CD8-positive, alpha-beta memory T cell (primary cell): ENCODE measurements at regions not wholly inside any gene's neighbourhood (a gene's known extent, or its start where the extent isn't known, plus 50 kb on each side); places are given as distances from the start of the nearest gene placed in this dataset.

ENCODE experiments used
- CTCF ChIA-PET: fragments of 350-600 bp; sonication (Branson Sonifier 250); formaldehyde crosslinking; loops from one replicate; lab custom pipeline; 2021; ENCODE audit warnings: antibody characterized with exemption; lab: Charles Lee
- POLR2A ChIA-PET: fragments of 350-600 bp; sonication (Branson Sonifier 250); formaldehyde crosslinking; loops from one replicate; lab custom pipeline; 2021; ENCODE audit warnings: antibody characterized with exemption; lab: Charles Lee
- DNase-seq, 5 donors: peaks; one replicate each; pipeline versions ENCODE4 v3.0.0 to v3.0.0-alpha.2; 2020 to 2022; ENCODE audit warnings: mixed read lengths in 1 of 5
- H3K27ac ChIP-seq: one replicate; pipeline ENCODE4 v1.7.0; 2013; ENCODE audit warnings: low read depth, mild to moderate bottlenecking, low read length, moderate library complexity
- H3K27me3 ChIP-seq: 2 replicates; pipeline ENCODE4 v1.7.0; 2013; ENCODE audit warnings: low read length, mild to moderate bottlenecking; ENCODE audit not compliant: insufficient read depth, poor library complexity, severe bottlenecking
- H3K36me3 ChIP-seq: 2 replicates; pipeline ENCODE4 v1.7.0; 2013; ENCODE audit warnings: mild to moderate bottlenecking, low read length, moderate library complexity; ENCODE audit not compliant: insufficient read depth
- H3K4me1 ChIP-seq: 2 replicates; pipeline ENCODE4 v1.7.0; 2013; ENCODE audit warnings: mild to moderate bottlenecking, low read length, moderate library complexity; ENCODE audit not compliant: insufficient read depth
- H3K4me3 ChIP-seq: 2 replicates; pipeline ENCODE4 v1.7.0; 2013; ENCODE audit warnings: mild to moderate bottlenecking, low read length
- H3K9me3 ChIP-seq: 2 replicates; pipeline ENCODE4 v1.7.0; 2013; ENCODE audit warnings: mild to moderate bottlenecking, low read length
- H3K27ac Mint-ChIP-seq, 8 donors: one replicate each; pipeline ENCODE4 v1.8.0; 2020 to 2021; ENCODE audit warnings: mixed read lengths in 8 of 8, mild to moderate bottlenecking in 6 of 8, inconsistent platforms in 3 of 8, moderate library complexity in 3 of 8
- H3K27me3 Mint-ChIP-seq, 2 donors: one replicate each; pipeline ENCODE4 v1.8.0; 2020 to 2021; ENCODE audit warnings: mixed read lengths in 2 of 2, mild to moderate bottlenecking in 1 of 2, moderate library complexity in 1 of 2
- H3K36me3 Mint-ChIP-seq, 3 donors: one replicate each; pipeline ENCODE4 v1.8.0; 2020 to 2021; ENCODE audit warnings: mixed read lengths in 3 of 3, inconsistent platforms in 1 of 3, mild to moderate bottlenecking in 1 of 3
- H3K4me1 Mint-ChIP-seq, 3 donors: one replicate each; pipeline ENCODE4 v1.8.0; 2020 to 2021; ENCODE audit warnings: mixed read lengths in 3 of 3, inconsistent platforms in 1 of 3, mild to moderate bottlenecking in 1 of 3
- H3K4me3 Mint-ChIP-seq, 7 donors: one replicate each; pipeline ENCODE4 v1.8.0; 2020 to 2021; ENCODE audit warnings: mixed read lengths in 7 of 7, mild to moderate bottlenecking in 6 of 7, moderate library complexity in 4 of 7, inconsistent platforms in 2 of 7
- H3K9me3 Mint-ChIP-seq, 5 donors: one replicate each; pipeline ENCODE4 v1.8.0; 2020 to 2022; ENCODE audit warnings: mixed read lengths in 5 of 5, mild to moderate bottlenecking in 3 of 5, moderate library complexity in 2 of 5, inconsistent platforms in 1 of 5

DNA sequence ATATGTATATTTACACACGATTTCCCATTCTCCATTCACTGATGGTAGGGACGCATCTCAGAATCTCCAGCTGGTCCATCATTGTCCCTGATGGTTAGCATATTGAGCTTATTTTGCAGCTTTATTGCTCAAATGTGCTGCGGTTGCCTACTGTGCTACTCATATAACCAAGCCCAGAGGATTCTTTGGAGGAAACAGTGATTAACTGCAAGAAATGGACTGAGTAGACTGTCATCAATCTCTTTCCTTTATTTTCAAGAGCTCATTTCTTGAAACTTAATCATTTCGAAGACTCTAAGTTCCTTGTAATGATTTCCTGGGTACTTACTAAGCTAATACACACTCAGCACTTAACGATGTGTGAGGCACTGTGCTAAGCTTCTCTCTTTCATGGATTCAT is 119.0 kb downstream of the MAT2B start:
- Histone ChIP-seq H3K9me3 (no peaks in the 10 kb centered on the region), H3K36me3 (no peaks in the 10 kb centered on the region), H3K27me3 (no peaks in the 10 kb centered on the region), H3K4me3 (no peak overlapping the region), H3K27ac (no peak overlapping the region), H3K4me1 (no peaks in the 10 kb centered on the region)
- Mint-ChIP-seq H3K36me3 (no peaks in the 10 kb centered on the region), H3K9me3 (peaks cover 0 to 8% (median 0%) of the 10 kb centered on the region in 5 donors), H3K27ac (no peak overlapping the region), H3K27me3 (peaks cover 0 to 5% of the 10 kb centered on the region in 2 donors), H3K4me1 (no peaks in the 10 kb centered on the region), H3K4me3 (no peak overlapping the region)
- no peak for DNase-seq
- ChIA-PET CTCF (no interaction called here), POLR2A (no interaction called here)

DNA sequence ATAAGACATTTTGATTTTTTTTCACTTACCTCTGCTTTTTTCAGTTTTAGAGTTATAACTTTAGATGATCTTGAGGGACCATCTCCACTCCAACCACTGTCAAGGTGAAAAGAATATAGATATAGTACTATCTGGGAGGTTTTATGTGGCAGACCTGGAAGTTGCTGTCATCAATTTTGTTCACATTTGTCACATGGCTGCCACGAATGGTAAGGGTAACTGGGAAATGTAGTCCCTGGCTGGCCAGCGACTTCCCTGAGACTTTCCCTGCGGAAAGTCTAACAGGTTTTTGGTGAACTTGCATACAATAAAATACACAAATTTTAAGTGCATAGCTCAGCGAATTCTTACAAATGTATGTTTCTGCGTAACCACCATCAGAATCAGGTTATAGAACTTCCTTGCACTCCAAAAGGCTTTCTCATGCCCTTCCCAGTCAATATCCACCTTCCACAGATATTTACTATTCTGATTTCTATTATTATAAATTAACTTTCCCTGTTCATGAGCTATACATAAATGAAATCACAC is 121.5 kb downstream of the MAT2B start:
- Mint-ChIP-seq H3K27me3 (peaks cover 0 to 5% of the 10 kb centered on the region in 2 donors), H3K4me3 (no peak overlapping the region), H3K36me3 (no peaks in the 10 kb centered on the region), H3K9me3 (peaks cover 0 to 8% (median 0%) of the 10 kb centered on the region in 5 donors), H3K4me1 (no peaks in the 10 kb centered on the region), H3K27ac (no peak overlapping the region)
- Histone ChIP-seq H3K4me3 (no peak overlapping the region), H3K4me1 (no peaks in the 10 kb centered on the region), H3K27ac (no peak overlapping the region), H3K9me3 (no peaks in the 10 kb centered on the region), H3K36me3 (no peaks in the 10 kb centered on the region), H3K27me3 (no peaks in the 10 kb centered on the region)
- ChIA-PET POLR2A (no interaction called here), CTCF (no interaction called here)
- DNase-seq: no peak

DNA sequence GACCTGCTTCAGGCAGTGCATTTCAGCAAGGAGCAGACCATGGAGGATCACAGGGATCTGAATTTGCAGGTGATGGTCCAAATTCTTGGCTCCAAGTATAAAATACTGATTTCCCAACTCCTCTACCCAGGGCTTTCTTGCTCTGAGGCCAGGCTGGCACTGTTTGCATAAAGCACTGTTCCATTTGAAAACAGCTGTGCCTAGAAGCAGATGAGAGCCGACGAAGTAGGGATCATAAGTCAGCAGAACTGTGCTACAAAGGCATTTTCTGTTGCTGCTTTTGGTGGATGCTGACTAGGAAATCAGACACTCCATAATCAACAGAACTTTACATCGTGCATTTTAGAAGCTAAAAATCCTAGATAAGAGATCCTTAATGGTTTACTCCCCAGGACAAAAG is 126.4 kb downstream of the MAT2B start:
- Mint-ChIP-seq H3K9me3 (peaks cover 0 to 8% (median 2%) of the 10 kb centered on the region in 5 donors), H3K27ac (no peak overlapping the region), H3K36me3 (no peaks in the 10 kb centered on the region), H3K27me3 (peaks cover 0 to 2% of the 10 kb centered on the region in 2 donors), H3K4me3 (no peak overlapping the region), H3K4me1 (no peaks in the 10 kb centered on the region)
- H3K27me3 ChIP-seq: no peaks in the 10 kb centered on the region
- H3K9me3 ChIP-seq: no peaks in the 10 kb centered on the region
- H3K36me3 ChIP-seq: no peaks in the 10 kb centered on the region
- CTCF ChIA-PET: no interaction called here
- no peak overlapping the region for H3K27ac ChIP-seq
- no peaks in the 10 kb centered on the region for H3K4me1 ChIP-seq
- no peak overlapping the region for H3K4me3 ChIP-seq
- no peak for DNase-seq
- POLR2A ChIA-PET: no interaction called here

DNA sequence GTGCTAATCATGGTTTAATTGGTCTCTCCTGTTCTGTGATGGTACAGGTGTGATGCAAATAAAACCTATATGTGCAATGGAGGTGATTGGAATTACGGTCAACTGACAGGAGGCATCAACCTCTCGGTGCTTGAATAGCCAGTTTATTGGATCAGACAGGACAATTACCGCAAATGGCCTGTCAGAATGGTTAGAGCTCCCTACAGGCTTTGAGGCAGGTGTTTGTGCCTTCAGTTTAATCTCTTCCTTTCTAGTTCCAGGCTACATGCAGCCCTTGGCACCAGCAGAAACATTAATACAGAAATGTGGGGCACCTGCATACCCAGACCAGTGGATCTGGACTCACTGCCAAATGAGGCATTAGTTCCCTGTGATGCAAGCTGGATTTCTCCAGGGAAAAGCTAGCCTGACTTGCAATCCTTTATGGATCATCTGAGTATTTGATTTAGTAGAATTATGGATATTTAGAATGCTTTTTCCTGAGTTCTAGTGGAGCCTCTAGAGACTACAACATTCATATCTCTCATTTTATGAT is 128.6 kb downstream of the MAT2B start:
- Mint-ChIP-seq H3K4me3 (no peak overlapping the region), H3K27me3 (no peaks in the 10 kb centered on the region), H3K27ac (no peak overlapping the region), H3K36me3 (no peaks in the 10 kb centered on the region), H3K4me1 (no peaks in the 10 kb centered on the region), H3K9me3 (peaks cover 0 to 9% (median 4%) of the 10 kb centered on the region in 5 donors)
- no peaks in the 10 kb centered on the region for H3K9me3 ChIP-seq
- ChIA-PET CTCF (no interaction called here), POLR2A (no interaction called here)
- H3K27ac ChIP-seq: no peak overlapping the region
- no peaks in the 10 kb centered on the region for H3K4me1 ChIP-seq
- no peaks in the 10 kb centered on the region for H3K36me3 ChIP-seq
- no peaks in the 10 kb centered on the region for H3K27me3 ChIP-seq
- DNase-seq: no peak
- H3K4me3 ChIP-seq: no peak overlapping the region

GRCh38 chr5:163635631-163636030 is 130.2 kb downstream of the MAT2B start:
- H3K36me3 Mint-ChIP-seq: no peaks in the 10 kb centered on the region
- H3K27me3 ChIP-seq: no peaks in the 10 kb centered on the region
- POLR2A ChIA-PET: no interaction called here
- H3K27me3 Mint-ChIP-seq: no peaks in the 10 kb centered on the region
- no peaks in the 10 kb centered on the region for H3K4me1 ChIP-seq
- CTCF ChIA-PET: no interaction called here
- no peak for DNase-seq
- no peaks in the 10 kb centered on the region for H3K36me3 ChIP-seq
- no peaks in the 10 kb centered on the region for H3K4me1 Mint-ChIP-seq
- no peaks in the 10 kb centered on the region for H3K9me3 ChIP-seq
- H3K9me3 Mint-ChIP-seq: peaks cover 0 to 9% (median 3%) of the 10 kb centered on the region in 5 donors
- H3K27ac Mint-ChIP-seq: no peak overlapping the region
- no peak overlapping the region for H3K4me3 Mint-ChIP-seq
- no peak overlapping the region for H3K4me3 ChIP-seq
- no peak overlapping the region for H3K27ac ChIP-seq

DNA sequence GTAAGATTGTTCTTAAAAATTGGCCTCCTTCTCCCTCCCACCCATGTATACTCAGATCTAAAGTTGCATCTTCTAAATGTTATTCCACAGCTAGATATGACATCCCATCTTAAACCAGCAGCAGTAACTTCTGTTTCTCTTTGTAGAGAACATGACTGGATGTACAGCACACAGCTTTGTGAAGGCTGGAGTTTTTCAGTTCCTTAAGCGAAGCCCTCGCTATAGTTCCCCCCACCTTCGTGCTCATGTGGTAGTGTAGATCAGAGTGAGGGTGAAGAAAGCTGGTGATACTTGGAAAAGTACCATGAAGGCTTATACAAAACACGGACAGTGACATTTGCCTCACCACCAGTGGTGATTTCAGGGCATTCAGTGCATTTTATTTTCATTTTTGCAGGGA is 137.5 kb downstream of the MAT2B start:
- Histone ChIP-seq H3K9me3 (no peaks in the 10 kb centered on the region), H3K36me3 (no peaks in the 10 kb centered on the region), H3K27me3 (no peaks in the 10 kb centered on the region), H3K27ac (no peak overlapping the region), H3K4me1 (no peaks in the 10 kb centered on the region), H3K4me3 (no peak overlapping the region)
- no peak for DNase-seq
- Mint-ChIP-seq H3K4me1 (no peaks in the 10 kb centered on the region), H3K27me3 (peaks cover 0 to 1% of the 10 kb centered on the region in 2 donors), H3K36me3 (no peaks in the 10 kb centered on the region), H3K27ac (no peak overlapping the region), H3K4me3 (no peak overlapping the region), H3K9me3 (peaks cover 0 to 5% (median under 1%) of the 10 kb centered on the region in 5 donors)
- CTCF ChIA-PET: no interaction called here
- POLR2A ChIA-PET: no interaction called here

DNA sequence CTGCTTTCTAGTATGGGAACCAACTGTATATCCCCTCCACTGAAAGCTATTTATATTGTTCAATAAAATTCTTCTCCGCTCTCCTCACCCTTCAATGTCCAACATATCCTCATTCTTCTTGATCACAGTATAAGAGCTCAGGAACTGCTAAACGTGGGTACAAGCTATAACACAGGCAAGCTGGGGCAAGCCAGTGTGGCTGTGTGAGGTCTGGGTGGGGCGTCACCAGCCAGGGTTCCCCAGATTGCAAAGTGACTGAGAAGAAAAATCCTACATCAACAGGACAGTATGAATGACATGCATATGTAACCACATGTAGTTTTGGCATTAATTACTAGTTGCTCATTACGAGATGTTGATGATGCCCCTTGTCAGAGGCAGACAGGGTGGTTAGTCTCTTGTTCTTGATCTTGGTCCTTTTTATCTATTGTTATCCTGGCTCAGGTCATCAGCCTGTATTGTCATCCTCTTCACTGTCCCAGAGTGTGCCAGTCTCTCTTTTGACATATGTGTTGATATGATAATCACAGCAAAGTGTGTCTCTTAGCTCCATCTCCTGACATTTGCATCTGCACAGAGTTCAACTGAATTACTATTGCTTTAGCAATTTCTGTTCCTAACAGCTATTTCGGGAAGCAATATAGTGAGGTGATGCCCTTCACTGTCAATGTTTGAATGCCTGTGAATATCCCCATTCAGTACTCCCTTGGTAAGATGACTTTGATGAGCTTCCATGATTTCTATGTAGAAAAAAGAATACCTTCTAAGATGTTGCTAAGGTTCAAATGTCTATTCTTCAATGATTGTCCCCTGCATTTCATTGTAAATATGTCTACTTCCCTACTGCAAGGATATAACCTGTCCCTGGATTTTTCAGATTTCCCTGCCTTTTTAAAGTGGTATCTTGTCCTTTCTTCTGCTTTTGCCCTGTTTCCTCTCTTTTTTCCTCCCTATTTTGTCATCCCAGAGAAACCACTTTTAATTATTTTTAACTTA is 140.3 kb downstream of the MAT2B start:
- ChIA-PET CTCF (no interaction called here), POLR2A (no interaction called here)
- no peaks in the 10 kb centered on the region for H3K27me3 ChIP-seq
- H3K4me3 Mint-ChIP-seq: no peak overlapping the region
- H3K9me3 ChIP-seq: no peaks in the 10 kb centered on the region
- no peaks in the 10 kb centered on the region for H3K36me3 Mint-ChIP-seq
- no peak overlapping the region for H3K27ac Mint-ChIP-seq
- no peak overlapping the region for H3K4me3 ChIP-seq
- no peaks in the 10 kb centered on the region for H3K36me3 ChIP-seq
- no peak for DNase-seq
- peaks cover 0 to 5% (median 3%) of the 10 kb centered on the region in 5 donors for H3K9me3 Mint-ChIP-seq
- H3K4me1 ChIP-seq: no peaks in the 10 kb centered on the region
- H3K4me1 Mint-ChIP-seq: no peaks in the 10 kb centered on the region
- peaks cover 0 to 1% of the 10 kb centered on the region in 2 donors for H3K27me3 Mint-ChIP-seq
- no peak overlapping the region for H3K27ac ChIP-seq

DNA sequence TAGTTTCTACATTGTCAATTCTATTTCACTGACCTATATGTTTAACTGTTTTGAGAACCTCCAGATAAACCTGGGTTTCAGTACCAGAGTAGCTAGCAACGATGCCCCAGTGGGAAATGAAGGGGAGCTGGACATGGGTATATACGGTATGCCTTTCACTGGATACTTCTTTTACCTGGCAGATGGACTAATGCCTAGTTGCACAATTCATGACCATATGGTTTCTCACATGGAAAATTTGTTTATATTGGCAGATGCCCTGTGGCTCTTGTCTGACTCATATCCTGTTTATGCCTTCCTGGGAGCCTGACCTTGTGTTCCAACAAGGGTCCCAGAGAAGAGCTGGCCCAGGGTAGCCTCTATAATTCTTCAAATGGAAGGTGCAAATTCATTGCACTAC is 144.1 kb downstream of the MAT2B start:
- no peaks in the 10 kb centered on the region for H3K36me3 Mint-ChIP-seq
- ChIA-PET CTCF (no interaction called here), POLR2A (no interaction called here)
- Histone ChIP-seq H3K4me1 (no peaks in the 10 kb centered on the region), H3K27me3 (no peaks in the 10 kb centered on the region), H3K4me3 (no peak overlapping the region), H3K9me3 (no peaks in the 10 kb centered on the region), H3K36me3 (no peaks in the 10 kb centered on the region), H3K27ac (no peak overlapping the region)
- no peak overlapping the region for H3K27ac Mint-ChIP-seq
- H3K9me3 Mint-ChIP-seq: peaks cover 3 to 16% (median 7%) of the 10 kb centered on the region in 5 donors
- no peak for DNase-seq
- H3K4me3 Mint-ChIP-seq: no peak overlapping the region
- H3K27me3 Mint-ChIP-seq: no peaks in the 10 kb centered on the region
- no peaks in the 10 kb centered on the region for H3K4me1 Mint-ChIP-seq
